GM21786 (cell line): ENCODE measurements at regions not wholly inside any gene's neighbourhood (a gene's known extent, or its start where the extent isn't known, plus 50 kb on each side); places are given as distances from the start of the nearest gene placed in this dataset.
"Not testable (repeated sequence)": the region's sequence is repeated elsewhere in the genome, so short reads cannot be mapped to it uniquely, and the experiment has no call there.

Source experiments
- ATAC-seq: cut with Tn5 transposase; IDR thresholded peaks from one replicate; pipeline ENCODE4 v1.9.1; 2021; ENCODE audit not compliant: unreplicated experiment

GRCh38 chr3:5899014-5899761 lies 711.7 kb downstream of the EDEM1 start:
- ATAC-seq = no peak

- no peak for ATAC-seq
Measured at GRCh38 chr3:5917932-5918331, 730.4 kb downstream of the EDEM1 start.

GRCh38 chr3:5918626-5919025 lies 731.1 kb downstream of the EDEM1 start:
- ATAC-seq = no peak

- no peak for ATAC-seq
Measured at GRCh38 chr3:5929027-5929426, 741.5 kb downstream of the EDEM1 start.

DNA sequence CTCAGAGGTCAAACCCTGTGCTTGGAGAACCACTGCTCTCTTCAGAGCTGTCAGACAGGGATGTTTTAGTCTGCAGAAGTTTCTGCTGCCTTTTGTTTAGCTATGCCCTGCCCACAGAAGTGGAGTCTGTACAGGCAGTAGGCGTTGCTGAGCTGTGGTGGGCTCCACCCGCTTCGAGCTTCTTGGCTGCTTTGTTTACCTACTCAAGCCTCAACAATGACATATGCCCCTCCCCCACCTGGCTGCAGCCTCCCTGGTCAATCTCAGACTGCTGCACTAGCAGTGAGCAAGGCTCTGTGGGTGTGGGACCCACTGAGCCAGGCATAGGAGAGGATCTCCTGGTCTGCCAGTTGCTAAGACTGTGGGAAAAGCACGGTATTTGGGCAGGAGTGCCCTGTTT lies 756.6 kb downstream of the EDEM1 start:
- ATAC-seq = not testable (repeated sequence)

GRCh38 chr3:5948084-5948483 lies 760.6 kb downstream of the EDEM1 start:
- ATAC-seq = no peak

GRCh38 chr3:5951026-5951425 lies 763.5 kb downstream of the EDEM1 start:
- ATAC-seq = no peak

DNA sequence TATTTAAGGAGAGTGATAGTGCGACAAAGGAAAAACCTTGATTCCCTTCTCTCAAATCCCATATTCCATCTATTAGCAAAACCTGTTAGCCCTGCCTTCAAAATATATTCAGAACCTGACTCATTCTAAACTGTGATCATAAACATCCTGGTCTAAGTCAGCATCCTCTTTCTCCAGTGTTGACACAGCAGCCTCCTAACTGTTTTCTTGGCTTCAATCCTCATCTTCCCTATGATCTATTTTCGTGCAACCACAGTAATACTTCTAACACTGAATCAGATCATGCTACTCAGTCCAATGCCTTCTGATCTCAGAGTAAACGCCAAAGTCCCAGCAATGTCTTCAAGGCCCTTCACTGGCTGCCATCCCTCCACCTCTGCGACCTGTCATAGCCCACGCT lies 785.1 kb downstream of the EDEM1 start:
- ATAC-seq = no peak

DNA sequence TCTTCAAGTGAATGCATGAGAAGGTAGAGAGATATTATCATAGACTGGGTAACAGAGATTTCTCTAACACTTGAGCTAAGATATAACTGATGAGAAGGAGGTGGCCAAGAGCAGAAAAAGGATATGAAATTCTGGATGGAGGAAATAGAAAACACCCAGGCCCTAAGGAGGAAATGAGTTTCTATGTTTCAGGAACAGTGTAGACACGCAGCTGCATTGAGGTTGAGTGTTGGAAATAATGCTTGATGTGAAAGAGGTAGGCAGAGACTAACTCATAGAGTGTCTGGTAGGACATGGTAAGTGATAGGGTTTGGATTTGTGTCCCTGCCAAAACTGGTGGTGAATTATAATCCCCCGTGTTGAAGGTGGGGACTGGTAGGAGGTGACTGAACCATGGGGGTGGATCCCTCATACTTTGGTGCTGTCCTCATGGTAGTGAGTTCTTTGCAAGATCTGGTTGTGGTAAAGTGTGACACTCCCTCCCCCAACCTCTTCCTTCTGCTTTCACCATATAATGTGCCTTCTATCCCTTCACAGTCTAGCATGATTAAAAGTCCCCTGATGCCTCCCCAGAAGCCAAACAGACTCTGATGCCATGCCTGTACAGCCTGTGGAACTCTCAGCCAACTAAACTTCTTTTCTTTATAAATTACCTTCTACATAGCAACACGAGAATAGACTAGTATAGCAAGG lies 787.3 kb downstream of the EDEM1 start:
- no peak for ATAC-seq

- ATAC-seq = no peak
Measured at GRCh38 chr3:5977331-5977730, 789.8 kb downstream of the EDEM1 start.

- no peak for ATAC-seq
Measured at GRCh38 chr3:5980475-5980874, 793.0 kb downstream of the EDEM1 start.

DNA sequence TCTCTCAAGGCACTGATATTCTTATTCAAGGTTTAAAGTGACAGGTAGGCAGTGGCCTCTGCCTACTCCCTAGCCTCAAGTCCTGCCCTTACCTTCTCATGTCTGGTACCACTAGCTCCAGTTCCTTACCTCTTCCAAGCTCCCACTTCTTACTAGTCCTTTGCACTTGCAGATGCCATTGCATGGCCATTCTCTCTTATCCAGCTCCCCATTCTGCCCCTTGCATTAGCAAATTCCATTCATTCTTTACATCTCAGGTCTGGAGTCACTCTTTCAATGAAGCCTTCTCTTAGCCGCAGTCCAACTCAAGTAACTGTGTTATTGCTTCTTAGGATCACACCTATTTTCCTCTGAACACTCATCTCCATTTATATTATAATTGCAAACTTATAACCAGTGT lies 807.1 kb downstream of the EDEM1 start:
- no peak for ATAC-seq

DNA sequence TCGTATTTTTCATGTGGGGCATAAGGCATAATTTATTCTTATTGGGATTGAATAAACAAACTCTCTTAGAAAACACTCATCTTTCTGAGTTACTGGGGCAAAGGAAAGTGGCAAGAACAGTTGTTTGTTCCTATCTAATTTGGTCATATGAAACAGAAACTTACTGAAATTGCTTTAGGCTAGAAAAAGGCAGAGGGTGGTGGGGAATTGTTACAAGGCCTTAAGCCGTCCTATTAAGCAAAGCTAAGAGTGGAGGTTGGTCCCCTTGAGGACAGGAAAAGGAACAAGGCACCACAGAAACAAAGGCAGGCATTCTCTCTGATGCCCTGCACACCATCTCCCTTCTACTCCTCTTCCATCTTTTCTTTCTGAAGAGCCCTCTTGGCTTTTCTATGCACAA lies 830.9 kb downstream of the EDEM1 start:
- no peak for ATAC-seq

DNA sequence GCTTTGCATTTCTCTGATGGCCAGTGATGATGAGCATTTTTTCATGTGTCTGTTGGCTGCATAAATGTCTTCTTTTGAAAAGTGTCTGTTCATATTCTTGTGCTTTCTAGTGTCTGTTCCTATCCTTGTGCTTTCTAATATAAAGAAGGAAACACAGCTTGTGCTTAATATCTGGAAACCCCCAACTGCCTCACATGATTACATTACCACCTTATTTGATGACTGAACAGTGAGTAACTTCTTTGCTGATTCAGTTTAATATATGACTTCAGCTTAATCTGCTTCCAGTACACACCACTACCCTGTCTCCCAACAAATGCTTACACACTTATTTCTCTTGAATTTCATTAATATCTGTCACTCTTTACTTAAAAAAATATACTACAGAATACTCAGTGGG lies 835.1 kb downstream of the EDEM1 start:
- no peak for ATAC-seq

DNA sequence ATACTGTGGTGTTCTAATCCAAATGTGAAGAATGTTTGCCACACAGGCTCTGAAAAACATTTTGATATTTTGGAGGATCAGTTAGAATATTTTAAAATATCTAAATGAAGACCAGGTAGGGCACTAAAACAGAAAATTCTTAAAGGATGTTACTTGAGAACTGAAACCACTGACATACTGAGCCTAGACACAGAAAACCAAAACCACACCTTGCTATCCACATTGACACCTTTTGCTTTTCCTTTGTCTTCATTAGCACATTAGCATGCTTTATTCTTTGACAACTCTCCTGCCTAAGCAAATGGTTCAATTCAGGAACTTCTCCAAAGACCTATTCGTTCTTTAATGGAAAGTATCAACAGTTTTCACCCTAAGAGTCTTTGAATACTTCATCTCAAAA lies 835.9 kb upstream of the GRM7 start:
- no peak for ATAC-seq

GRCh38 chr3:6030648-6031047 lies 830.3 kb upstream of the GRM7 start:
- not testable (repeated sequence) for ATAC-seq

GRCh38 chr3:6035626-6036025 lies 825.3 kb upstream of the GRM7 start:
- no peak for ATAC-seq

DNA sequence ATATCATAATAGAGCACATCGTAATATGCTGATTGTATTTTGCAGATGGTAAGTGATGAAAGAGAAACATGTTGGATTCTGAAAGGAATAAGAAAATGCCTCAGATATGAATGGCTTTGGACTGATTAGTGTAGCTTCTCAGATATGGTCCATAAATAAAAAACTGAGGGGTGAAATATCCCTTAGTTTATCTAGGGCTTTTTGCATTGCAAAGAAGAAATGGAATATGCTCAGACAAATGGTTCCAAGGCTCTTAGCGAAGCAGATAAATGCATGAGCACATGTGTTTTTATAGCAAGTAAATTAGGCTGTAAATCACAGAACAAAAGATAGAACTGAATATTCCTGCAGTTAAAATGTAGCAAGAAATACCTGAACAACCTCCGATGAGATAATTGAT lies 820.9 kb upstream of the GRM7 start:
- ATAC-seq = no peak

- no peak for ATAC-seq
Measured at GRCh38 chr3:6041894-6042293, 819.0 kb upstream of the GRM7 start.

GRCh38 chr3:6047016-6047415 lies 813.9 kb upstream of the GRM7 start:
- ATAC-seq = no peak

DNA sequence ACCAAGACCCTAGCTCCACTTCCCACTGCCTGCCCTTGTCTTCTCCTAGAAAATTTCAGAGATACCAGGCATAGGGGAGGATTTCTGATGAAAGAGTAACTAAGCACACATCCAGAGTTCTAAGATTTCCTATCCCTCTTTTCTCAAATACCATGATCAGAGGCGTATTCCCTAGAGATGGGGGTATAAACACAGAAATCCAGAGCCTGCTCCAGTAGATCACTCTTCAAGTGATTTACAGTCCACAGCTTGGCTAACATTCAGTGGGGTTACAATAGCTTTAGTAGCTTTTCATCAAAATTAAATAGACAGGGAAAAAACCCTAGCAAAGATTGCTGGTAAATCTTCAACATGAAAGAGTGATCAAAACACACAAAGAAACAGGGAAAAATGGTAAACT lies 800.7 kb upstream of the GRM7 start:
- no peak for ATAC-seq

DNA sequence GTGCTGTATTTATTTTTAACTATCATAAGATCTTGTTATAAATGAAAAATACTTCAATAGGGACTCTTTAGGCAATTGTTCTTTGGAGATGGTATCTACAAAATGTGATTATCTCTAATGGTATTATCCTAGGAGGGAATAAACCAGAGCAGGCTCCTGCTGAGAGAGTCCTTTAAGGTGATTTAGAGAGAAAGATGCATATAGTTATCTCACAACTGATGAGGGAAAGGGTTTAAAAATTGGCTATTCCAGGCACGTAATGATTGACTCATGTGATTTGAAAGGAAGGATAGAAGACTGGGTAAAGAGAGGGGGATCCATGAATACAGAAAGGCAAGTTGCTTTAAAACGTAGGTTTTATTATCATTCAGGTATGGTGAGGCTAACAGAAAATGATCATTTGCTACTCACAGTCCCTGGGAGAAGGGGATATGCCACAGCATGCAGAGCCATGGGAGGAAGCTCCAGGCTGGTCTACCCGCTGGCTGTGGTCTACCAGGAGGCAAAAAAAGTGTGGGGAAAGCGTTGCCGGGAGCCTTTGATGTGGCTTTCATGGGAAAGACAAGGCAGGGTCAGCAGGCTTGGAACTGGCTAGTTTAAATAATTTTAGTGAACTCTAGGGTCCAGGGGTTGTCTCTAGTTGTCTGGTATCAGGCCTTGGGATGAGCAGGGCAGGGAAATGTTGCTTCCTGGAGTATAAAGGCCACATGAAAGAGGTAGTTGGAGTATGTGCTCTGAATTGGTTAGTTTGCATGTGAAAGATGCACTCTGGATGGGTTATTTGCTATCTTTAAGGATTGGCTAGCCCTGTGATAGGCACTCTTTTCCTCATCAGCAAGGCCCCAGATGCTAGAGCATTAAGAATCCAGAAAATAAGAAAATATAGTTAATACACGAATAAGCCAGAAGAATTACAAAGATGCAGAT lies 798.4 kb upstream of the GRM7 start:
- ATAC-seq = no peak
